Mesenchymal stem cell (in vitro differentiated cells and primary cell): ENCODE measurements at regions not wholly inside any gene's neighbourhood (a gene's known extent, or its start where the extent isn't known, plus 50 kb on each side); places are given as distances from the start of the nearest gene placed in this dataset.

Source experiments
- DNase-seq: peaks from one replicate; pipeline ENCODE4 v3.0.0-alpha.2; 2013
- H2AFZ ChIP-seq: one replicate; pipeline ENCODE4 v1.6.1; 2013; ENCODE audit warnings: low read depth, mild to moderate bottlenecking, control low read depth, inconsistent platforms, low read length, moderate library complexity
- H2AK5ac ChIP-seq: 2 replicates; pipeline ENCODE4 v1.6.1; 2013; ENCODE audit warnings: low read length, moderate library complexity, mild to moderate bottlenecking, inconsistent platforms; ENCODE audit not compliant: severe bottlenecking
- H2BK120ac ChIP-seq: one replicate; pipeline ENCODE4 v1.6.1; 2013; ENCODE audit warnings: low read depth, mild to moderate bottlenecking, inconsistent platforms, low read length, moderate library complexity
- H2BK12ac ChIP-seq, 2 experiments: one replicate each; pipeline ENCODE4 v1.6.1; 2013; ENCODE audit warnings: inconsistent platforms in 2 of 2, low read length in 2 of 2, mild to moderate bottlenecking in 2 of 2, moderate library complexity in 2 of 2, control low read depth in 1 of 2
- H2BK15ac ChIP-seq: one replicate; pipeline ENCODE4 v1.6.1; 2013; ENCODE audit warnings: mild to moderate bottlenecking, low read depth, inconsistent platforms; ENCODE audit not compliant: poor library complexity, severe bottlenecking
- H2BK5ac ChIP-seq: 2 replicates; pipeline ENCODE4 v1.6.1; 2013; ENCODE audit warnings: low read depth, mild to moderate bottlenecking, low read length, control low read depth, inconsistent platforms; ENCODE audit not compliant: poor library complexity, severe bottlenecking
- H3K14ac ChIP-seq, 2 experiments: one replicate each; pipeline ENCODE4 v1.6.1; 2013; ENCODE audit warnings: inconsistent platforms in 2 of 2, low read length in 2 of 2, control low read depth in 1 of 2, mild to moderate bottlenecking in 1 of 2, moderate library complexity in 1 of 2
- H3K18ac ChIP-seq, 2 experiments: one replicate each; pipeline ENCODE4 v1.6.1; 2013; ENCODE audit warnings: inconsistent platforms in 2 of 2, low read length in 2 of 2, control low read depth in 1 of 2, low read depth in 1 of 2, mild to moderate bottlenecking in 1 of 2
- H3K23ac ChIP-seq, 2 experiments: one replicate each; pipeline ENCODE4 v1.6.1; 2013; ENCODE audit warnings: inconsistent platforms in 2 of 2, low read length in 2 of 2, mild to moderate bottlenecking in 2 of 2, moderate library complexity in 2 of 2, control low read depth in 1 of 2
- H3K27ac ChIP-seq: 2 replicates; pipeline ENCODE4 v1.5.1; 2013; ENCODE audit warnings: mild to moderate bottlenecking, moderate library complexity, low read length, control low read depth, inconsistent platforms; ENCODE audit not compliant: poor library complexity, severe bottlenecking
- H3K27me3 ChIP-seq, 2 experiments: 2 replicates each; pipeline versions ENCODE4 v1.6.1 to v1.7.0; 2013; ENCODE audit warnings: low read length in 2 of 2, mild to moderate bottlenecking in 2 of 2, moderate library complexity in 2 of 2, control low read depth in 1 of 2, inconsistent platforms in 1 of 2; ENCODE audit not compliant: control insufficient read depth in 1 of 2, insufficient read depth in 1 of 2
- H3K36me3 ChIP-seq, 2 experiments: 2 replicates each; pipeline versions ENCODE4 v1.6.1 to v1.7.0; 2013; ENCODE audit warnings: low read length in 2 of 2, control low read depth in 1 of 2, inconsistent platforms in 1 of 2, low read depth in 1 of 2, mild to moderate bottlenecking in 1 of 2; ENCODE audit not compliant: insufficient read depth in 2 of 2, control insufficient read depth in 1 of 2
- H3K4ac ChIP-seq, 2 experiments: one replicate each; pipeline ENCODE4 v1.6.1; 2013; ENCODE audit warnings: inconsistent platforms in 2 of 2, low read length in 2 of 2, mild to moderate bottlenecking in 2 of 2, moderate library complexity in 2 of 2, control low read depth in 1 of 2, low read depth in 1 of 2
- H3K4me1 ChIP-seq: 2 replicates; pipeline ENCODE4 v1.6.1; 2013; ENCODE audit warnings: low read depth, low read length, control low read depth; ENCODE audit not compliant: control insufficient read depth, insufficient read depth
- H3K4me2 ChIP-seq: 2 replicates; pipeline ENCODE4 v1.6.1; 2013; ENCODE audit warnings: low read length, mild to moderate bottlenecking, inconsistent platforms; ENCODE audit not compliant: poor library complexity, severe bottlenecking
- H3K4me3 ChIP-seq, 2 experiments: 2 replicates each; pipeline versions ENCODE4 v1.5.1 to v1.7.0; 2013; ENCODE audit warnings: low read length in 2 of 2, mild to moderate bottlenecking in 2 of 2, control low read depth in 1 of 2, low read depth in 1 of 2; ENCODE audit not compliant: insufficient read depth in 1 of 2
- H3K79me1 ChIP-seq: replicated peaks from 2 replicates; pipeline ENCODE4 v1.6.1; 2013; ENCODE audit warnings: mild to moderate bottlenecking, control low read depth, low read length, inconsistent platforms; ENCODE audit not compliant: poor library complexity, severe bottlenecking
- H3K9ac ChIP-seq: 2 replicates; pipeline ENCODE4 v1.7.0; 2013; ENCODE audit warnings: mild to moderate bottlenecking, low read length, moderate library complexity
- H3K9me3 ChIP-seq: 2 replicates; pipeline ENCODE4 v1.7.0; 2013; ENCODE audit warnings: mild to moderate bottlenecking, low read length; ENCODE audit not compliant: control insufficient read depth
- H4K8ac ChIP-seq: one replicate; pipeline ENCODE4 v1.6.1; 2013; ENCODE audit warnings: inconsistent platforms, mild to moderate bottlenecking, low read length, moderate library complexity
- H4K91ac ChIP-seq: one replicate; pipeline ENCODE4 v1.6.1; 2013; ENCODE audit warnings: mild to moderate bottlenecking, low read length, inconsistent platforms
- WGBS: methylation state at CpG from one replicate; pipeline ENCODE4 v1.1.7; 2013; ENCODE audit warnings: mixed read lengths; 5-methylcytosine and 5-hydroxymethylcytosine counted together

DNA sequence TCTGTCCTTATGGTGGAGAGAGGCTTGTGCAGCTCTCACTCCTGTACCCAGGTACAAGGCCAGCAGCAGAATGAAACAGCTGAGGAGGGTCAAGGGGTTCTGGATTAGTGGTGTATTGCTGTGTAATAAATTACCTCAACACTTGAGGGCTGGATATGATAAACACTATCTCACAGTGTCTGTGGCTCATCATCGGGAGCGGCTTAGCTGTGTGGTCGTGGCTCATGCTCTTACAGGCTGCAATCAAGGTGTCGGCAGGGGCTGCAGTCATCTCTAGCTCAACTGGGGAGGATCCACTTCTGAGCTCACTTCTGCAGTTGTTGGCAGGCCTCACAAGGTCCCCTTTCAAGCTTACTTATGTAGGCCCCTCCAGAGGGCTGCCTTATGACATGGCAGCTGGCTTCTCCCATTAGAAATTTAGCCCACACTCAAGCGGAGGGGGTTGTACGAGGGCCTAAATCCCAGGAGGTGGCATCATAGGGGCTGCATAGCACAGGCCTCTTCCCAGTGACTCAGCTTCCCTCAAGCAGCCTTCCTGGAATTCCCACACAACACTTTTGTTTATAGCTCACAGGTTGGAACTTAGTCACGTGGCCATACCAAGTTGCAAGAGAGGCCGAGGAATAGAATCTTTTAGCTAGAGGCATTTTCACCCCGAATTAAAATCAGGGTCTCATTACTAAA, 148.2 kb upstream of the RPS6KA3 start:
- H3K9me3 ChIP-seq, result no peaks in the 10 kb centered on the region
- no peak overlapping the region for H3K27ac ChIP-seq
- H3K79me1 ChIP-seq, result no peaks in the 10 kb centered on the region
- H3K4me3 ChIP-seq, result no peak overlapping the region
- H2BK5ac ChIP-seq, result no peak overlapping the region
- no peak overlapping the region for H2AK5ac ChIP-seq
- no peak overlapping the region for H3K4me2 ChIP-seq
- peak overlapping the region in 1 of 2 experiments; percentile 71 for H3K14ac ChIP-seq
- peak overlapping the region; percentile 61 for H4K91ac ChIP-seq
- H2AFZ ChIP-seq, result no peak overlapping the region
- H2BK15ac ChIP-seq, result no peak overlapping the region
- DNase-seq, result peak; percentile 50
- H3K4ac ChIP-seq, result no peak overlapping the region
- no peak overlapping the region for H2BK12ac ChIP-seq
- peak overlapping the region in 1 of 2 experiments; percentile 40 for H3K18ac ChIP-seq
- 30% methylated on average over 9 of the region's 9 CpGs for WGBS
- no peak overlapping the region for H2BK120ac ChIP-seq
- no peak overlapping the region for H3K23ac ChIP-seq
- H3K36me3 ChIP-seq, result no peaks in the 10 kb centered on the region
- no peak overlapping the region for H4K8ac ChIP-seq
- no peak overlapping the region for H3K9ac ChIP-seq
- H3K27me3 ChIP-seq, result peaks cover 0 to 3% of the 10 kb centered on the region in 2 experiments
- H3K4me1 ChIP-seq, result no peaks in the 10 kb centered on the region

DNA sequence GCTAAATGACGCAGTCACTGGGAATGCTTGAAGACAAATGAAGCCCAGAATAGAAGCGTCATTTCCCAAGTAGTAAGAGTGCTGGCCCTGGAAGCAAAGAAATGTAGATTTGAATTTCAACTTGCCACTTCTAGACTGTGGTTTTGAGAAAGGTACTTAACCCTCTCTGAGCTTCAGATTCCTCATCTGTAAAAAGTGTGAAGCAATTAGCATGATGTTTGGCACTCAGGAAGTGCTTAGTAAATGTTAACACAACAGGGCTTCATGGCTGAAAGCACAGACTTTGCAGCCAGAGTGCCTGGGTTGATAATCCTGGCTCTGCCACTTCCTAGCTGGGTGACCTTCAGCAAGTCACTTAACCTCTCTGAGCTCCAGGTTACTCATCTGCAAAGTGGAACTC, 147.4 kb upstream of the RPS6KA3 start:
- H2BK12ac ChIP-seq, result no peak overlapping the region
- H2AK5ac ChIP-seq, result no peak overlapping the region
- H3K18ac ChIP-seq, result no peak overlapping the region
- no peak overlapping the region for H3K4me3 ChIP-seq
- WGBS, result 72% methylated on average over 2 of the region's 2 CpGs
- no peak overlapping the region for H3K27ac ChIP-seq
- no peaks in the 10 kb centered on the region for H3K4me1 ChIP-seq
- DNase-seq, result no peak
- H3K9me3 ChIP-seq, result no peaks in the 10 kb centered on the region
- H2BK5ac ChIP-seq, result no peak overlapping the region
- no peak overlapping the region for H2AFZ ChIP-seq
- no peak overlapping the region for H2BK15ac ChIP-seq
- H3K23ac ChIP-seq, result no peak overlapping the region
- H3K36me3 ChIP-seq, result no peaks in the 10 kb centered on the region
- H3K79me1 ChIP-seq, result no peaks in the 10 kb centered on the region
- H3K27me3 ChIP-seq, result peaks cover 0 to 3% of the 10 kb centered on the region in 2 experiments
- H3K4me2 ChIP-seq, result no peak overlapping the region
- no peak overlapping the region for H3K4ac ChIP-seq
- no peak overlapping the region for H2BK120ac ChIP-seq
- no peak overlapping the region for H3K14ac ChIP-seq
- H3K9ac ChIP-seq, result no peak overlapping the region
- no peak overlapping the region for H4K8ac ChIP-seq
- H4K91ac ChIP-seq, result no peak overlapping the region

DNA sequence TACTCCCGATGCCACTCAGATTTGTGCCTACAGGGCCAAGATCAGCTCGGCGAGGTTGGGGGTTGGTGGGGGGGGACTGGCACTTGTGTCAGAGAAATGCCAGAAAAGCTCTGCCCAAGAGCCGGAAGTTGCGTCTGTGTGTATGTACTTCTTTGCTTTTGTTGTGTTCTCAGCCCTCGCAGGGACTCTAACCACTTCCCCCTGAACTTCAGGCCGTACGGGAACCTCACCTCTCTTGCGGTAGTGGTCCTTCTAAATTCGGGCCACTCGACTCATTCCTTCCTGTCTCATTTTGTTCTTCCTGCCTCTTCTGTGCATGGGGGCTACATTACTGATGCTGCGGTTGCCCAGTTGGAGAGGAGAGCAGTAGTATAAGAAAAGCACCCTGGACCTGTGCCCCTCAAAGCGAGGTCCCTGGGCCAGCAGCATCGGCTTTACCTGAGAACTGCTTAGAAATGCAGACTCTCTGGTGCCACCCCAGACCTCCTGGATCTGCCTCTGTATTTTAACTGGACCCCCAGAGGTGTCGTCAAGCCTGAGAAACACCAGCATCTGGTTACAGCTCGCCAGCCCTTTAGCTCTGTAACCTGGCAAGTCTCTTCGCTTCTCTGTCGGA, 146.3 kb upstream of the RPS6KA3 start:
- H3K23ac ChIP-seq, result no peak overlapping the region
- no peaks in the 10 kb centered on the region for H3K4me1 ChIP-seq
- no peak overlapping the region for H3K4me2 ChIP-seq
- no peak overlapping the region for H3K14ac ChIP-seq
- no peak overlapping the region for H2BK5ac ChIP-seq
- no peak for DNase-seq
- peaks cover 0 to 3% of the 10 kb centered on the region in 2 experiments for H3K27me3 ChIP-seq
- WGBS, result 92% methylated on average over 14 of the region's 18 CpGs
- no peak overlapping the region for H4K8ac ChIP-seq
- no peak overlapping the region for H3K18ac ChIP-seq
- no peaks in the 10 kb centered on the region for H3K36me3 ChIP-seq
- H2BK15ac ChIP-seq, result no peak overlapping the region
- no peak overlapping the region for H4K91ac ChIP-seq
- no peak overlapping the region for H2AK5ac ChIP-seq
- no peak overlapping the region for H2BK12ac ChIP-seq
- H3K9me3 ChIP-seq, result no peaks in the 10 kb centered on the region
- H2AFZ ChIP-seq, result no peak overlapping the region
- no peak overlapping the region for H3K9ac ChIP-seq
- H3K27ac ChIP-seq, result no peak overlapping the region
- H3K79me1 ChIP-seq, result no peaks in the 10 kb centered on the region
- H3K4me3 ChIP-seq, result no peak overlapping the region
- H2BK120ac ChIP-seq, result no peak overlapping the region
- H3K4ac ChIP-seq, result no peak overlapping the region

- Histone ChIP-seq H2AK5ac (no peak overlapping the region), H3K4me2 (no peak overlapping the region), H3K9me3 (no peaks in the 10 kb centered on the region), H3K79me1 (no peaks in the 10 kb centered on the region), H3K27ac (no peak overlapping the region), H2BK120ac (no peak overlapping the region), H4K91ac (no peak overlapping the region), H3K23ac (no peak overlapping the region), H3K4me3 (no peak overlapping the region), H3K9ac (no peak overlapping the region), H2AFZ (no peak overlapping the region), H3K4me1 (no peaks in the 10 kb centered on the region), H3K14ac (no peak overlapping the region), H3K27me3 (peaks cover 0 to 3% of the 10 kb centered on the region in 2 experiments), H3K4ac (no peak overlapping the region), H2BK15ac (no peak overlapping the region), H2BK12ac (no peak overlapping the region), H4K8ac (no peak overlapping the region), H3K18ac (no peak overlapping the region), H3K36me3 (no peaks in the 10 kb centered on the region), H2BK5ac (no peak overlapping the region)
- no CpG with 5 or more reads among the region's 2 CpGs for WGBS
- DNase-seq, result no peak
Measured at GRCh38 chrX:20410540-20410939, 143.8 kb upstream of the RPS6KA3 start.
